GM10266 (cell line): ENCODE measurements at regions not wholly inside any gene's neighbourhood (a gene's known extent, or its start where the extent isn't known, plus 50 kb on each side); places are given as distances from the start of the nearest gene placed in this dataset.
"Not testable (repeated sequence)": the region's sequence is repeated elsewhere in the genome, so short reads cannot be mapped to it uniquely, and the experiment has no call there.

Experiments
- DNase-seq: peaks from one replicate; pipeline ENCODE4 v3.0.0; 2012; ENCODE audit errors: extremely low spot score
- TF ChIP-seq, protein P1 (sequence below): IDR thresholded peaks from 2 replicates; pipeline ENCODE4 v1.5.1; 2012; ENCODE audit warnings: mild to moderate bottlenecking, low read depth; ENCODE audit not compliant: control insufficient read depth, insufficient read depth; ENCODE audit errors: missing control alignments

DNA sequence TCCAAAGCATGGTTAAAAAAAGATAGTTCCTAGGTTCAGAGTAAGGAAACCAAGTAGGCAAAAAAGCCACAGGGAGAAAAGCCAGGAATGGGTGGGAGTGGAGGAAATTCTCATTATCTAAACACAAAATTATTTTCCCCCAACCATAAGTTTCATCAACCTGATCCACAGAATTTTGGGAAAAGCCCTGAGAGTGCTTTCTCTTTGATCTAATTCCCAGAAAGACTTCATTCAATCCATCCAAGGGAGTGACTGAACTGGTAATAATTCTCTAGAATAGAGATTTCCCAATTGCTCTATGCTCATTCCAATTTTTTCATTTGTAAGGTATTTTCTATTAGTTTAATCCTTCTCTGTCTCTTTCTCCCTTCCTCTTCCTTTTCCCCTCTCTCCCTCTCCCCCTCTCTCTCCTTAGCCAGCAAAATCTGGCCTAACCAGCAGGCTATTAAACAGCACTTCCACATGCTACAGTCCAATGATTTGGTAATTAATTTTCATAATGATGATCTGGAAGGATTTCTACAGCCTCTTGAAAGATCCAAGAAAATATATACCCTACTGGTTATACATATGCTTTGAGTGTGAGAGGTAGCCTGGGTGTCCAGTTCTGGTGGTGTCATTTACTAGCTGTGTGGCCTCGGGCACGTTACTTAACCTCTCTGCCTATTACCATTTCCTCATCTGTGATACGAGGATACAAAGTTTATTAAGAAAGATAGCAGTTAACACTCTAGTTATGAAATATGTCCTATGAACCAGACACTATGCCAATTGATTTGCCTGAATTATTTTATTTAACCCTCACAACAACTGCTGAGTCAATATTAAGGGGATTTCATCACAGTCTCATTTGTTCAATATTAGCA is 251.5 kb upstream of the RASGEF1B start:
- TF ChIP-seq, protein P1, sequence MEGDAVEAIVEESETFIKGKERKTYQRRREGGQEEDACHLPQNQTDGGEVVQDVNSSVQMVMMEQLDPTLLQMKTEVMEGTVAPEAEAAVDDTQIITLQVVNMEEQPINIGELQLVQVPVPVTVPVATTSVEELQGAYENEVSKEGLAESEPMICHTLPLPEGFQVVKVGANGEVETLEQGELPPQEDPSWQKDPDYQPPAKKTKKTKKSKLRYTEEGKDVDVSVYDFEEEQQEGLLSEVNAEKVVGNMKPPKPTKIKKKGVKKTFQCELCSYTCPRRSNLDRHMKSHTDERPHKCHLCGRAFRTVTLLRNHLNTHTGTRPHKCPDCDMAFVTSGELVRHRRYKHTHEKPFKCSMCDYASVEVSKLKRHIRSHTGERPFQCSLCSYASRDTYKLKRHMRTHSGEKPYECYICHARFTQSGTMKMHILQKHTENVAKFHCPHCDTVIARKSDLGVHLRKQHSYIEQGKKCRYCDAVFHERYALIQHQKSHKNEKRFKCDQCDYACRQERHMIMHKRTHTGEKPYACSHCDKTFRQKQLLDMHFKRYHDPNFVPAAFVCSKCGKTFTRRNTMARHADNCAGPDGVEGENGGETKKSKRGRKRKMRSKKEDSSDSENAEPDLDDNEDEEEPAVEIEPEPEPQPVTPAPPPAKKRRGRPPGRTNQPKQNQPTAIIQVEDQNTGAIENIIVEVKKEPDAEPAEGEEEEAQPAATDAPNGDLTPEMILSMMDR: no peak
- no peak for DNase-seq

DNA sequence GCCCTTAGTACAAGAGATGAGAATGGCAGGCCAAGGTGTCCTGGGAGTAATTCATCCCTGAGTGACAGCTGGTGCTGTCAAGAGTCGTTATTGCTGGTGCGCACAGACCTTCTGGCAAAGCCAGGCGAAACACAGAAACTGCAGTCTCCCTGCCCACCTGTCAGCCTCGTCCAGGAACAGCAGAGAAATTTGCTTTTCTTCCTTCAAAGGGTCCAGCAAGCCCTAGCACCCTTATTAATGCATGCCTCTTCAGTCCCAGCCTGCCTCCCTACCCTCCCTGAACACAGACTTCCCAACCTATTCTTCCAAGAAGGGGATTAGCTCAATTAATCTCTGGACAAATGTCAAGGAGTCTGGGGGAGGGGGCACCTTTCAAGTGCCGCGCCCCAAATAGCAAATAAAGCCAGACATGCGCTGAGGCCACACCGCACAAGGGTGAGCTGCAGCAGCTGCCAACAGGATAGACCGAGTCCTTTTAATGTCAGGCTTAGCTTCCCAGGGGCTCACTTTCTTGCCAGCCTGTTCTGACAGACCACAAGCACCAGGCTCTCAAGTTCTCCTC is 250.7 kb upstream of the RASGEF1B start:
- no peak for DNase-seq
- TF ChIP-seq, protein P1: no peak

DNA sequence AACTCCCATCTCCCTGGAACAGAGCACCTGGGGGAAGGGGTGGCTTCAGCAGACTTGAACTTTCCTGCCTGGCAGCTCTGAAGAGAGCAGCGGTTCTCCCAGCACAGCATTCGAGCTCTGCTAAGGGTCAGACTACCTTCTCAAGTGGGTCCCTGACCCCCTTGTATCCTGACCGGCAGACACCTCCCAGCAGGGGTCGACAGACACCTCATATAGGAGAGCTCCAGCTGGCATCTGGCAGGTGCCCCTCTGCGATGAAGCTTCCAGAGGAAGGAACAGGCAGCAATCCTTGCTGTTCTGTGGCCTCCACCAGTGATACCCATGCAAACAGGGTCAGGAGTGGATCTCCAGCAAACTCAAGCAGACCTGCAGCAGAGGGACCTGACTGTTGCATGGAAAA is 244.1 kb upstream of the RASGEF1B start:
- TF ChIP-seq, protein P1: no peak
- DNase-seq: no peak

DNA sequence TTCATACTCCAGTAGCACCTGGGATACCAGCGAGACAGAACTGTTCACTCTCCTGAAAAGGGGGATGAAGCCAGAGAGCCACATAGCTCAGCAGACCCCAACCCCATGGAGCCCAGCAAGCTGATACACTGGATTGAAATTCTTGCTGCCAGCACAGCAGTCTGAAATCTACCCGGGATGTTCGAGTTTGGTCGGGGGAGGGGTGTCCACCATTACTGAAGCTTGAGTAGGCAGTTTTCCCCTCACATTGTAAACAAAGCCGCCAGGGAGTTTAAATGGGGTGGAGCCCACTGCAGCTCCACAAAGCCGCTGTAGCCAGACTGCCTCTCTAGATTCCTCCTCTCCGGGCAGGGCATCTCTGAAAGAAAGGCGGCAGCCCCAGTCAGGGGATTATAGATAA is 243.7 kb upstream of the RASGEF1B start:
- not testable (repeated sequence) for DNase-seq

DNA sequence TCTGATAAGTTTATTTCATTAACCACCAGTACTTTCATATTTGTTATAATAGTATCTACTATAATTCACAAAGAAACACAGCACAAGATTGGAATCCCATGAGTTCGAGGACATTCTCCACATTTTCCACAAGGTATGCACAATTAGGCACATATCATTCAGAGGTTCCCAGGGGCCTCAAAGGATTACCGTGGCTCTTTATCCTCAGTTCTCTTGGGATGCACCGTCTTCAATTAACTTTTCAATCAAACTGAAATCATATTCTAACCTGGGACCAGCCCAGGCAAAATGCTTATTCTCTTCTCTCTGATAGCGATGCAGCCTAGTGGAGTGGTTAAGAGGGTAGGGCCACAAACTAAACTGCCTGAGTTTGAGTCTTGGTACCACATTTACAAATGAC is 242.6 kb upstream of the RASGEF1B start:
- TF ChIP-seq, protein P1: no peak

DNA sequence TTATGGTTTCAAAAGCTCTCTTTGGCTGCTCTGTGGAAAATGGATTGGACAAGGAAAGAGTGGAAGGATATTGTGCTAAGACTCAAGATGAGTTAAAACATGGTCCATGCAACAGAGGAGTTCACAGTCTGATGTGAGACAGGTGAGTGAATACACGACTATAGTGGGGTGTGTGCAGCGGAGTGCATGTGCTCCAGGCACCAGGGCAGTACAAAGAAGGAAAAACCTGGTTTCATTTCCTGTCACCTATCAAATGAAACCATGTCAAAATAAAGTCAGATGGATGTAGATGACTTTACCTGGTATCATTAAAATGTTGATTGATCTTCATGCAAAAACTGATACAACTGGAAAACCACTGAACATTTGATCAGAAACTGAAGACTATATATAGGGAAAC is 241.0 kb upstream of the RASGEF1B start:
- TF ChIP-seq, protein P1: no peak
- DNase-seq: no peak

More for the DNA sequence above, 242.6 kb upstream of the RASGEF1B start:
- DNase-seq: no peak

DNA sequence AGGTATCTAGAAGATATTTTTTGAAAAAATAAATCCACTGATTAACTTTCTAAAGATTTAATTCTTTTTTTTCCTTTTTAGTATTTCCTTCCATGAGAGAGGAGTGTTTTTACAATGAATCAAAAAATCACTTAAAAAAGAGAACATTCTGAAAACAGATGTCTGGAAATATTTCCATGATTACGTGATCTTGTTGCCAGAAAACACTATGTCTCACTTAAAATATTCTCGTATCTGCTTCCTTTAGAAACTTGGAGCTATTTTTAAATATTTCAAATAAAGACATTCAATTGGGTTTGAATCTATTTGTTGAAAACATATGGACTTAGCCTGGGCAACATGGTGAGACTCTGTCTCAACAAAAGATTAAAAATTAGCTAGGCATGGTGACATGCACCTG is 232.8 kb upstream of the RASGEF1B start:
- TF ChIP-seq, protein P1: no peak
- DNase-seq: no peak
